SK-N-SH (cell line): ENCODE measurements at regions not wholly inside any gene's neighbourhood (a gene's known extent, or its start where the extent isn't known, plus 50 kb on each side); places are given as distances from the start of the nearest gene placed in this dataset.

Source experiments
- EP300 ChIP-seq, 2 experiments: IDR thresholded peaks; 2 replicates each; pipeline versions ENCODE4 v1.4.0 to v1.6.1; 2012; ENCODE audit warnings: borderline replicate concordance in 1 of 2, low read depth in 1 of 2, low read length in 1 of 2
- EZH2phosphoT487 ChIP-seq: fragments of 200-600 bp; sonication (generic); IDR thresholded peaks from 2 replicates; pipeline ENCODE4 v1.6.1; 2017; ENCODE audit warnings: low read depth, mixed run types, mild to moderate bottlenecking, antibody characterized with exemption, moderate library complexity, borderline replicate concordance
- POLR2AphosphoS5 ChIP-seq: IDR thresholded peaks from 2 replicates; pipeline ENCODE4 v1.6.1; 2012; ENCODE audit warnings: low read depth, low read length
- RAD21 ChIP-seq: IDR thresholded peaks from 2 replicates; pipeline ENCODE4 v1.6.1; 2012; ENCODE audit warnings: mild to moderate bottlenecking, low read length
- RXRA ChIP-seq: IDR thresholded peaks from 2 replicates; pipeline ENCODE4 v1.4.0; 2012; ENCODE audit warnings: low read depth, mild to moderate bottlenecking, borderline replicate concordance
- SIN3A ChIP-seq: IDR thresholded peaks from 2 replicates; pipeline ENCODE4 v1.6.1; 2012; ENCODE audit warnings: low read depth, mild to moderate bottlenecking, low read length, moderate library complexity, borderline replicate concordance
- TAF1 ChIP-seq: IDR thresholded peaks from 2 replicates; pipeline ENCODE4 v1.6.1; 2012; ENCODE audit warnings: low read depth, mild to moderate bottlenecking, low read length, moderate library complexity, borderline replicate concordance
- TCF12 ChIP-seq: IDR thresholded peaks from 2 replicates; pipeline ENCODE4 v1.4.0; 2012
- TF ChIP-seq, protein P1 (sequence below): fragments of 200-600 bp; sonication (generic); IDR thresholded peaks from 2 replicates; pipeline ENCODE4 v1.6.1; 2017; ENCODE audit warnings: antibody characterized with exemption, mild to moderate bottlenecking, moderate library complexity
- TF ChIP-seq, protein P2 (sequence below): IDR thresholded peaks from 2 replicates; pipeline ENCODE4 v1.4.0; 2012; ENCODE audit warnings: low read depth, borderline replicate concordance

DNA sequence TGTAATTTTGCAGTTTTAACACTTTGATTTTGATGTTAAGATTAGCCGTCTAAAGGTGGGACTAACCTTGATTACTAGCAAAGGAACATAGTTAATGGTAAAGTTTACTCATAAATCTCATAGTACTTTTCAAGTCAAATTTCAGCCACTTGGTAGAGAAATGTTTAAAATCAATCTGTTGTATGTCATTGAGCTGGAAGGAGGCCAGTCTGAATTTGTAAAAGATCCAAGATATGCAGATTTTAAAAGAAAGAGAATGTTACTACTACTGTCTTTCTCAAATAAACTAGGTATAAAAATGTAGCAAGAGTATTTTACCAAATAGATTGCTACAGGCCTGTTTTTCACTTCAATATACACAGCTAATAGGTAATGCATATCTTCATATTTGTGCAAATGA lies 600.8 kb upstream of the SEL1L start:
- no peak for TF ChIP-seq TAF1
- TF ChIP-seq, protein P1, sequence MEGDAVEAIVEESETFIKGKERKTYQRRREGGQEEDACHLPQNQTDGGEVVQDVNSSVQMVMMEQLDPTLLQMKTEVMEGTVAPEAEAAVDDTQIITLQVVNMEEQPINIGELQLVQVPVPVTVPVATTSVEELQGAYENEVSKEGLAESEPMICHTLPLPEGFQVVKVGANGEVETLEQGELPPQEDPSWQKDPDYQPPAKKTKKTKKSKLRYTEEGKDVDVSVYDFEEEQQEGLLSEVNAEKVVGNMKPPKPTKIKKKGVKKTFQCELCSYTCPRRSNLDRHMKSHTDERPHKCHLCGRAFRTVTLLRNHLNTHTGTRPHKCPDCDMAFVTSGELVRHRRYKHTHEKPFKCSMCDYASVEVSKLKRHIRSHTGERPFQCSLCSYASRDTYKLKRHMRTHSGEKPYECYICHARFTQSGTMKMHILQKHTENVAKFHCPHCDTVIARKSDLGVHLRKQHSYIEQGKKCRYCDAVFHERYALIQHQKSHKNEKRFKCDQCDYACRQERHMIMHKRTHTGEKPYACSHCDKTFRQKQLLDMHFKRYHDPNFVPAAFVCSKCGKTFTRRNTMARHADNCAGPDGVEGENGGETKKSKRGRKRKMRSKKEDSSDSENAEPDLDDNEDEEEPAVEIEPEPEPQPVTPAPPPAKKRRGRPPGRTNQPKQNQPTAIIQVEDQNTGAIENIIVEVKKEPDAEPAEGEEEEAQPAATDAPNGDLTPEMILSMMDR, result no peak
- TF ChIP-seq TCF12, result no peak
- no peak for TF ChIP-seq RXRA
- TF ChIP-seq EZH2phosphoT487, result no peak
- no peak for TF ChIP-seq SIN3A
- no peak for TF ChIP-seq RAD21
- no peak for TF ChIP-seq POLR2AphosphoS5
- TF ChIP-seq EP300 (IDR thresholded peaks at IDR 0.05; ENCODE audit: borderline replicate concordance in 1 of 2, low read depth in 1 of 2, low read length in 1 of 2), result no peak
- TF ChIP-seq, protein P2, sequence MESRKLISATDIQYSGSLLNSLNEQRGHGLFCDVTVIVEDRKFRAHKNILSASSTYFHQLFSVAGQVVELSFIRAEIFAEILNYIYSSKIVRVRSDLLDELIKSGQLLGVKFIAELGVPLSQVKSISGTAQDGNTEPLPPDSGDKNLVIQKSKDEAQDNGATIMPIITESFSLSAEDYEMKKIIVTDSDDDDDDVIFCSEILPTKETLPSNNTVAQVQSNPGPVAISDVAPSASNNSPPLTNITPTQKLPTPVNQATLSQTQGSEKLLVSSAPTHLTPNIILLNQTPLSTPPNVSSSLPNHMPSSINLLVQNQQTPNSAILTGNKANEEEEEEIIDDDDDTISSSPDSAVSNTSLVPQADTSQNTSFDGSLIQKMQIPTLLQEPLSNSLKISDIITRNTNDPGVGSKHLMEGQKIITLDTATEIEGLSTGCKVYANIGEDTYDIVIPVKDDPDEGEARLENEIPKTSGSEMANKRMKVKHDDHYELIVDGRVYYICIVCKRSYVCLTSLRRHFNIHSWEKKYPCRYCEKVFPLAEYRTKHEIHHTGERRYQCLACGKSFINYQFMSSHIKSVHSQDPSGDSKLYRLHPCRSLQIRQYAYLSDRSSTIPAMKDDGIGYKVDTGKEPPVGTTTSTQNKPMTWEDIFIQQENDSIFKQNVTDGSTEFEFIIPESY, result no peak
